Parathyroid adenoma (tissue), 2 donors: ENCODE measurements at regions not wholly inside any gene's neighbourhood (a gene's known extent, or its start where the extent isn't known, plus 50 kb on each side); places are given as distances from the start of the nearest gene placed in this dataset.

Experiments
- H2AFZ ChIP-seq: fragments of 300-600 bp; sonication (generic); one replicate; pipeline ENCODE4 v1.7.0; 2017; ENCODE audit warnings: antibody characterized with exemption, mild to moderate bottlenecking
- H3K27ac ChIP-seq: fragments of 300-600 bp; sonication (generic); one replicate; pipeline ENCODE4 v1.7.0; 2017
- H3K27me3 ChIP-seq: fragments of 300-600 bp; sonication (generic); one replicate; pipeline ENCODE4 v1.7.0; 2017; ENCODE audit warnings: low read length; ENCODE audit not compliant: control insufficient read depth, insufficient read depth
- H3K36me3 ChIP-seq: fragments of 300-600 bp; sonication (generic); one replicate; pipeline ENCODE4 v1.7.0; 2017; ENCODE audit warnings: low read length; ENCODE audit not compliant: control insufficient read depth, insufficient read depth
- H3K4me1 ChIP-seq: fragments of 300-600 bp; sonication (generic); one replicate; pipeline ENCODE4 v1.7.0; 2017; ENCODE audit warnings: control low read depth
- H3K4me2 ChIP-seq: fragments of 300-600 bp; sonication (generic); one replicate; pipeline ENCODE4 v1.7.0; 2017; ENCODE audit warnings: low read length
- H3K4me3 ChIP-seq: fragments of 300-600 bp; sonication (generic); one replicate; pipeline ENCODE4 v1.7.0; 2017; ENCODE audit warnings: low read depth, low read length
- H3K79me2 ChIP-seq: fragments of 300-600 bp; sonication (generic); one replicate; pipeline ENCODE4 v1.7.0; 2017; ENCODE audit warnings: control low read depth
- H3K9ac ChIP-seq: fragments of 300-600 bp; sonication (generic); one replicate; pipeline ENCODE4 v1.7.0; 2017; ENCODE audit warnings: mild to moderate bottlenecking
- H3K9me3 ChIP-seq: fragments of 300-600 bp; sonication (generic); one replicate; pipeline ENCODE4 v1.7.0; 2017; ENCODE audit warnings: low read length; ENCODE audit not compliant: control insufficient read depth
- CTCF ChIP-seq: fragments of 300-600 bp; sonication (generic); IDR thresholded peaks from one replicate; pipeline ENCODE4 v1.7.0; 2017; ENCODE audit warnings: antibody characterized with exemption, mild to moderate bottlenecking
- donor health status: primary hyperparathyroidism.

- H3K4me3 ChIP-seq = no peak overlapping the region
- H3K27me3 ChIP-seq = no peaks in the 10 kb centered on the region
- no peak overlapping the region for H3K4me2 ChIP-seq
- no peaks in the 10 kb centered on the region for H3K36me3 ChIP-seq
- no peak overlapping the region for H2AFZ ChIP-seq
- no peak overlapping the region for H3K9ac ChIP-seq
- H3K4me1 ChIP-seq = no peaks in the 10 kb centered on the region
- no peak overlapping the region for H3K27ac ChIP-seq
- H3K9me3 ChIP-seq = no peaks in the 10 kb centered on the region
- TF ChIP-seq CTCF = no peak
- no peaks in the 10 kb centered on the region for H3K79me2 ChIP-seq
Observed at GRCh38 chr1:182305861-182306260, 85.7 kb downstream of the GLUL start.

- no peak overlapping the region for H3K4me3 ChIP-seq
- no peaks in the 10 kb centered on the region for H3K9me3 ChIP-seq
- H3K4me1 ChIP-seq = no peaks in the 10 kb centered on the region
- no peak overlapping the region for H3K4me2 ChIP-seq
- no peaks in the 10 kb centered on the region for H3K36me3 ChIP-seq
- no peak overlapping the region for H3K27ac ChIP-seq
- no peaks in the 10 kb centered on the region for H3K79me2 ChIP-seq
- no peak overlapping the region for H3K9ac ChIP-seq
- no peaks in the 10 kb centered on the region for H3K27me3 ChIP-seq
- no peak overlapping the region for H2AFZ ChIP-seq
- no peak for TF ChIP-seq CTCF
Observed at GRCh38 chr1:182304627-182305026, 87.0 kb downstream of the GLUL start.

GRCh38 chr1:182304218-182304617, 87.4 kb downstream of the GLUL start:
- no peak overlapping the region for H2AFZ ChIP-seq
- no peak for TF ChIP-seq CTCF
- no peak overlapping the region for H3K4me2 ChIP-seq
- H3K79me2 ChIP-seq = no peaks in the 10 kb centered on the region
- H3K36me3 ChIP-seq = no peaks in the 10 kb centered on the region
- no peaks in the 10 kb centered on the region for H3K4me1 ChIP-seq
- no peak overlapping the region for H3K27ac ChIP-seq
- no peak overlapping the region for H3K9ac ChIP-seq
- H3K4me3 ChIP-seq = no peak overlapping the region
- no peaks in the 10 kb centered on the region for H3K9me3 ChIP-seq
- no peaks in the 10 kb centered on the region for H3K27me3 ChIP-seq

GRCh38 chr1:182303778-182304177, 87.8 kb downstream of the GLUL start:
- H3K9me3 ChIP-seq = no peaks in the 10 kb centered on the region
- H3K36me3 ChIP-seq = no peaks in the 10 kb centered on the region
- TF ChIP-seq CTCF = no peak
- no peaks in the 10 kb centered on the region for H3K4me1 ChIP-seq
- no peak overlapping the region for H2AFZ ChIP-seq
- H3K27me3 ChIP-seq = no peaks in the 10 kb centered on the region
- no peak overlapping the region for H3K4me2 ChIP-seq
- H3K79me2 ChIP-seq = no peaks in the 10 kb centered on the region
- H3K27ac ChIP-seq = no peak overlapping the region
- no peak overlapping the region for H3K4me3 ChIP-seq
- no peak overlapping the region for H3K9ac ChIP-seq

GRCh38 chr1:182301467-182302198, 90.0 kb downstream of the GLUL start:
- no peaks in the 10 kb centered on the region for H3K9me3 ChIP-seq
- H3K27ac ChIP-seq = no peak overlapping the region
- no peak overlapping the region for H3K4me3 ChIP-seq
- H3K9ac ChIP-seq = no peak overlapping the region
- no peaks in the 10 kb centered on the region for H3K36me3 ChIP-seq
- no peak for TF ChIP-seq CTCF
- no peaks in the 10 kb centered on the region for H3K79me2 ChIP-seq
- H3K4me2 ChIP-seq = no peak overlapping the region
- no peaks in the 10 kb centered on the region for H3K27me3 ChIP-seq
- no peak overlapping the region for H2AFZ ChIP-seq
- no peaks in the 10 kb centered on the region for H3K4me1 ChIP-seq
